ENCODE measurements at regions not wholly inside any gene's neighbourhood (a gene's known extent, or its start where the extent isn't known, plus 50 kb on each side); places are given as distances from the start of the nearest gene placed in this dataset.
"Not testable (repeated sequence)": the region's sequence is repeated elsewhere in the genome, so short reads cannot be mapped to it uniquely, and the experiment has no call there.

DNA sequence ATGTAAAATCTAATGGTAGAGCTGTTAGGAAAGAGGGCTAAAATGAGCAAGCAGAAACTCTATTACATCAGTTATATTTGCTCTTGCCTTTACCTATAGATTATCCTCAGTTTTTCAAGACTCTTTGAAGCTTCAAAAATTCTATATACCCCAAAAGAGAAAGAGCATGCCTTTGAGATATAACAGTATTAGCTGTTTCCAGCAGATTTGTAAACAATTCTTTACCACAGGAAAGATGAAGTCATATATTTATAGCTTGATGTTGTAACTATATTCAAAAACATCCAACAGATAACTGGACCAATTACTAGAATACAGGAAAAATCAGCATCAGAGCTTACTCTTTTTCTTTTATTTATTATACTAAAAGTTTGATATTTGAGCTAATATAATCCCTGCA lies 416.2 kb upstream of the TPK1 start:
- no peak for DNase-seq

DNA sequence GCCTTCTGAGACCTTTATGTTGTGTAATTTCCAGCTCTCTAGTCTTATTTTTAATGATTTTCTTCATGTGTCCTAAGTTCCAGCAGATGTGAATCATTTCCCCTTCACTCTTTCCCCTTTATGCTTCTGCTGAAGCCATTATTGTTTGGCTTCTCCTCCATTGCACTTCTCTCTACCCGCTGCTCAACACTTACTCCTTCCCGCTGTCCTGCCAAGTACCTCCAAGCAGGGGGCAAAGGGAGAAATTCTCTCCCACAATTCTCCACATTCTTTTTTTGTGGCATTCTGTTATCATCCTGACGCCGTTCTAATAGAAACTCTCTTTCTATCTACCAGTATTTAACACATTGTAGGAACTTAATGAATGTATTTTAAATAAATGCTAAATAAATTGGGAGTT lies 388.9 kb upstream of the TPK1 start:
- DNase-seq: no peak

DNA sequence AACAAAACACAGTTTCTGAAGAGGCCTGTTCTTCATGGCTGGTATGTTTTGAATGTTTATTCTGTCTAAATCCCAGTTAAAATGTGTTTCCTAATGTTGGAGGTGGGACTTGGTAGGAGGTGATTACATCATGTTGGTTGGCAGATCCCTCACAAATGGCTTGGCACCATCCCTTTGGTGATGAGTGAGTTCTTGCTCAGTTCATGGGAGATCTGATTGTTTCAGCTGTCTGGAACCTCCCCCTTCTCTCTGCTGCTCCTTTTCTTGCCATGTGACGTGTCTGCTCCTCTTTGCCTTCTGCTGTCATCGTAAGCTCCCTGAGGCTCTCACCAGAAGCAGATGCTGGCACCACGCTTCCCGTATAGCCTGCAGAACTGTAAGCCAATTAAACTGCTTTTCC lies 383.6 kb upstream of the TPK1 start:
- DNase-seq: no peak

DNA sequence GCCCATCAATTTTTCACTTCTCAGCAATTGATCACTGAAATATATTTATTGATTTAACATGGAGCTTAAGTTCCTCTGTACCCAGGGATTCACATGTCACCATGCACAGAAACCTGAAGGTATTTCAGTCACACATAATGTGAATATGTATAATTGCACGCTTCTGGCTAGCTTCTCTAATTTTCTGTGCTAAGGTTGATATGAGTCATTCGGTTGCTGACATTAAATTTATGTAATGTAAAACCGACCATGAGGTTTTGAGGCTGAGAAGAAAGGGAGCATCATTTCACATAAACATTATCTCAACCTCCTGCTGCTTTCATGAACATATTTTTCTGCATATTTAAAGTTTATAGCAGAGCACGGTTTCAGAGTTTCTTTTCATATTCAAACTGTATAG lies 381.0 kb upstream of the TPK1 start:
- no peak for DNase-seq

- DNase-seq: no peak
These were observed 376.2 kb upstream of the TPK1 start for GRCh38 chr7:145212050-145212449.

- DNase-seq: no peak
These were observed 375.4 kb upstream of the TPK1 start for GRCh38 chr7:145211211-145211610.

DNA sequence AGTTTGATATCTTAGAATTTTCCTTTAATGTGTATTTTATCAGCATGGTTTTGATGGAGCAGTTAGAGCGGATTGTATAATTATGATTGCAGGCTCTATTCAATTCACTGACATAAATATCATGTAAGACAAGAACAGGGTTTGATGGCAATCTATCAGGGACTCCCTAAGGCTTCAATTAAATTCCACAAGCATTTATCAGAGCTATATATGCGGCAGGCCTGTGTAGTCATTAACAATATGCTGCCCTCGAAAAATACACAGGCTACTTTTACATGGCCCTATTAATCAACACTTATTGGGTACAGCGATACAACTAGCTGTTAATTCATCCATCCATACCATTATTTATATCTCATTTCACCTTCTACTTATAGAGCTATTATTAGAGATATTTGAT lies 358.1 kb upstream of the TPK1 start:
- DNase-seq: no peak

DNA sequence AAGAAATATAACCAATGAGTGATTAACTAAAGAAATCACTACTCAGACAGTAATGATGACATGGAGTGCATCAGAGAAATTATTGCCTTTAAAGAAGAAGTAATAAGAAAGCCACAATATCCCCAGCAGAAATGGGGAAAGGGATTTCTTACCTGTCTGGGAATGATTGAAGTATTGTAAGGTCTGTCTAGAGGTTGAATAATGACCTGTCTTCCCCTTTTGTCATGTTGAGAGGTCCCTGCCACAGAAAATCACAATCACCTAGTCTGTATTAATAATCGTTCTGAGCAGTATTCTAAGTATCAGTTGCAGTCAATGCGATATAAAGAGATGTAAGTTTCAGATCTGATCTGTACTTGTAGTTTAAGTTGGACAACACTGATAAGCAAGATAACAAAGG lies 349.1 kb upstream of the TPK1 start:
- DNase-seq: no peak

DNA sequence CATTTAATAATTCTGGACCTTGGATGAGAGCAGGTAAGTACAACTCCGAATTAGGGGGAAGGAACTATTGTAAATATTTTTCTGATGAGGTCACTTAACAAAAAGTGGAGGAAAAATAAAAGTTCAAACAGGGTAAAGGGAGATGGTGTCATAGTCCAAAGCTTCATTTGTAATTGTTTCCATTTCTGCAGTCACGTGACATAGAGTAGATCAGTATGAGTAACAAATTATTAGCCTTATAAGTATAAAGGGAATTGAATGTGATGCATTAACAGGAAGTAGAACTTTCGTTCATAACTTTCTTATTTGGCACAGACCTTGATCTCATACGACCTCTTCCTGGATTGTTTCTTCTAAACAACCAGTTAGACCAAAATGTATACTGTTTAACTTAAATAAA lies 347.2 kb upstream of the TPK1 start:
- no peak for DNase-seq

GRCh38 chr7:145175366-145175765 lies 339.5 kb upstream of the TPK1 start:
- no peak for DNase-seq

DNA sequence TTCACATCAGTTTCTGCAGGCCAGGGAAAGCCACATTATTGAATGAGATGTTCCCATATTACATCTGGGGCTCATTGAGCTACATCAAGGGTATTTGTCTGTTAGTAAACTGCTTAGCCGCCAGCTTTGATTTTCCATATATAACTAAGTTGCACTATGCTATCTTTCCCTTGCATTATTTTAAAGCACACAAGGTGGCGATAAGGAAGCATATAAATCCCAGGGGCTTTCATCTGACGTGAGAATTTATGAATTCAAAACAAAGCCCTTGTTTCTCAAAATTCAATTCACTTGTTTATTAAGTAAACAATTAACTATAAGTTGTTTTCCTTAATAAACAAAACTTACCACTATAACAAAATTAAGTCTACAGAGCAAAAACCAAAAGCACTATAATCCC lies 334.1 kb upstream of the TPK1 start:
- no peak for DNase-seq

DNA sequence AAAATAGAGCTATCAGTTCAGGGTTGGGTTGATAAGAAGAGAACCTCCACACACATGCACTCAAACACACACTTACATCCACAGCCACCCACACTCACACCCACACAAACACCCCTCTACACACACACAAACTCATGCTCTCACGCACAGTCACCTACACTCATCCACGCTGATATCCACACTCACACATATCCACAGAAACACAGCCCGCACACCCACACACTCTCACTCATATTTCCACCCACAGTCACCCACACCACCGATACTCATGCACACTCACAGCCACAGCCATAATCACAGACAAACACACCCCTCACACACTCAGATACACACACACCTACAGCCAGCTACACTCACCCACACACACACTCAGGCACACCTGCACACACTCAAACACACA lies 333.0 kb upstream of the TPK1 start:
- DNase-seq: no peak

- DNase-seq: no peak
These were observed 332.6 kb upstream of the TPK1 start for GRCh38 chr7:145168427-145168826.

DNA sequence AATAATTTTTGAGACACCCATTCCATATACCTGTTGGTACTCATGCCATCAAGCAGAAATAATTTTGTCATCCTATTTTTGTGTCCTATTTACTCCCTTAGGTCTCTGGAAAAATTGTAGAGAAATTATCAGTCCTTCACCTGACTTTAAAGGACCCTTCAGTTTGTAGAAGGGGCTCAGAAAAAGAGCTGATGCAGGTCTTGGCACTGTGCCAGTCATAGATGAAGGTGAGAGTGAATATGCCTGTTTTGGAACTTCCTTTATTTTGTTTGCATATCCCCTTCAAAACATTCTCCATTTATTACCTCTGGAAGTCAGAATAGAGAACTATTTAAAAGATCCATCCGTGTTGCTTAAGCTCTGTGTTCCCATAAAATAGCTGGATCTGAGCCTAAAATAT lies 321.0 kb upstream of the TPK1 start:
- no peak for DNase-seq

DNA sequence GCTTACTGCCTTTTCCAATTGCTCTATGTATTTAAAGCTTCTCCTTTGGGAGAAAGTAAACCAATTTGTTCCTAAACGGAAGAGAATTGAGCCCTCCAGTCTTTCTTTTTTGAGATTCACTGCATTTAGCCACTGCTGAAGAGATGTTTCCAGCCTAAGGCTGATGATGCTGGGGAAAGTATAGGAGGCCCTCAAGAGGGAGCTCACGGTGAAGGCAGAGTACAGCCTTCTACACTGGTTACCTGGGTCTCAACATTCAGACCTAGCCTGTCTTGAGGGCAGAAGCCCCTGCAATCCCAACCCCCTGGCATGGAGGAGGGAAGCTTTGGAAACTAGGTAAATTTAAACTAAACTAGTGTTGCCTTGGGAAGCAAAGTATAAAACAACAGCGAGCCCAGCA lies 316.7 kb upstream of the TPK1 start:
- DNase-seq: no peak

GRCh38 chr7:145151676-145152075 lies 315.8 kb upstream of the TPK1 start:
- DNase-seq: peak; percentile 53

GRCh38 chr7:145147865-145148264 lies 312.0 kb upstream of the TPK1 start:
- no peak for DNase-seq

- no peak for DNase-seq
These were observed 307.8 kb upstream of the TPK1 start for GRCh38 chr7:145143685-145144084.

- DNase-seq: no peak
These were observed 298.5 kb upstream of the TPK1 start for GRCh38 chr7:145134377-145134776.

DNA sequence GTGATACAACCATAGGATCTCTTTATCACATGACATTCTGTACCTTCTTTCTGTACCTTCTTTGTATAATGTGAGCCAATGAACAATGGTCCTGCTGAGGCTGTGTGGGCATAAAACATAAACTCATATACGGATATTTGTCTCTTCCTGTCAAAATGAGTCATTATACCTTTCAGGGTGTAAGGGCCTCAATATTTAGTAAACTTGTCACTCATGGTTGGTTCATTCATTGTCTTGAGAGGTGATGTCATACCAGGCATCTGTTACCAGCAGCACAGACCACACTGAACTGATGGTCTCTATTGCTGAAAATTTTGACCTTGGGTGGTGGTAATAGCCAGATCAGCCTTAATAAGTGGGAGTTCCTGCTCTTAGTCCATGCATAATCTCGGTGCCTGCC lies 287.6 kb upstream of the TPK1 start:
- no peak for DNase-seq

DNA sequence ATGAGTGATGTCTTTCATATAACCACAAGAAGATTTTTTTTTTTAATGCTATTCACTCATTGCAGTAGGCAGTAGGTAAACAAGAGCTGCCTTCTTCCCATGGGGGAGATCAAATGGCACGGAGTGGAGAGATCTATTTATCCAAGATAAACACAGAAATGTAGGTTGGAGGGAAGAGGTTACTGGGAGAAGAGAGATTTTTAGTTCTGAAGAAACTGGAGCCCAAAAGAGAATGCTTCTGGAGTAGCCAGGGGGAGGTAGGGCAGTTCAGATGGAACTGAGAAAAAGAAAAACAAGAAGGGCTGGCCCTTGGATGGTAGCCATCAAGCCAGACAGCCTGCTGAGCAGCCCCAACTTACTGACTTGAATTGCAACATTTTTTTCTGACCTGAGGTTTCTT lies 270.1 kb upstream of the TPK1 start:
- DNase-seq: peak; percentile 19

DNA sequence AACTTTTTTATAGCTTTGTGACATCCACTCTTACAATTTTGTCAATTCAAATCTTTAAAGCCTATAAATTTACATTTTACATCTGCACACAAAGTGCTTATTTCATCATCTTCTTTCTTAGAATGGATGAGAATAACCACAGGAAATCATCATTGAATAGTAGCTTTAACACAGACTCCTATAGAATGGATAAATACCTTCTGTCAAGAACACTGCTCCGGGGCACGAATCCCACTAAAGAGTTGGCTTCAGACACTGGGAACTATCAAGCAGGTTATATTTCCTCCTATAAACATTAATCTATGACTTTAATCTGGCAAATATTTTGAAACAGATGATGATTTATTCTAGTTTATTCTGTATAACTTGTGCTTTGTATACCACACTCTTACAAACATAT lies 269.7 kb upstream of the TPK1 start:
- no peak for DNase-seq

DNA sequence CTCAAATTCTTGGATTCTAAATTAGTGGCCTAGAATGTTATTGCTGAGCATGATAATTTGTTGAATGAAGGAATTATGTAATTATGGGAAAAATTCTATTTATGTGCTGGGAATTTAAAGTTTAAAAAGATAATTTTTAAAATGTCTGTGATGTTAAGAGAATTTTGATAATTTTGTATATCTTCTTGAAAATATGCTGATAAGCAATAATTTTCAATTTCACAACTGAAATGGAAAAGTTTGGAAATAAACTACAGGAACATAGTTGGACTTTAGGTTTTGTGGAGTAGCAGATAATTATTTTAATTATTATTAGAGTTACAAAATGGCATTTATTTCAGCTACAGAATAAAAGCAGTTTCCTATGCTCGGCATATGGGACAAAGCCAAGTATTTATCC lies 268.5 kb upstream of the TPK1 start:
- no peak for DNase-seq

DNA sequence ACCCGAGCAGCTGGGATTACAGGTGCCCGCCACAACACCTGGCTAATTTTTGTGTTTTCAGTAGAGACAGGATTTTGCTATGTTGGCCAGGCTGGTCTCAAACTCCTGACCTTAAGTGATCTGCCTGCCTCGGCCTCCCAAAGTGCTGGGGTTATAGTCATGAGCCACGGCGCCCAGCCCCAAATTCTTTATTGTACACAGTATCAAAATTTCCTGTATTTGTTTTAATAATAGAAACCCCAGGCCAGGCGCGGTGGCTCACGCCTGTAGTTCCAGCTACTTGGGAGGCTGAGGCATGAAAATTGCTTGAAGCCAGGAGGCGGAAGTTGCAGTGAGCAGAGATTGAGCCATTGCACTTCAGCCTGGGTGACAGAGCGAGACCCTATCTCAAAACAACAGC lies 266.3 kb upstream of the TPK1 start:
- not testable (repeated sequence) for DNase-seq

DNA sequence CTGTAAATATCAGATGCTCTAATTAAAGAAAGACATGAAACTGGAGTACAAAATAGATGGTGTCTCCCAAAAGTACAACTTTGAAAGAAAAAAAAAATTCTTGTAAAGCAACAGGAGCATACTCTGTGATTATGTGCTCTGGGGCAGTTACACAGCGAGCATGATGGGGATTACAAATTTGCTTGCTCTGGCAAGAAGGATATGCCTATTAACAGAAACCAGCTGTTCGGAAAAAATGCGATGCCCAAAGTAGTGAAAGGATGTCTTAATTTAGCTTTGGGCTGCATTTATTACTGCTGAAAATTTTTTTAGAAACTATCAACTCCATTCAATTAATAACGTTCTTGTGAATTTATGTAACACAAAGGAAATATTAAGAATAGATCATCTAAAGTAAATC lies 256.9 kb upstream of the TPK1 start:
- DNase-seq: peak; percentile 24

GRCh38 chr7:145088111-145088745 lies 252.4 kb upstream of the TPK1 start:
- no peak for DNase-seq
